ENCODE measurements at regions not wholly inside any gene's neighbourhood (a gene's known extent, or its start where the extent isn't known, plus 50 kb on each side); places are given as distances from the start of the nearest gene placed in this dataset.

- no peaks in the 10 kb centered on the region for H3K9me3 ChIP-seq (ENCODE audit: low read length)
- WGBS (ENCODE audit: low lambda C conversion rate), result 0% methylated on average over 2 of the region's 2 CpGs
- no peak overlapping the region for H3K4me3 ChIP-seq (replicated peaks in 1 of 3; ENCODE audit: insufficient read depth in 1 of 3, low read depth in 2 of 3, low read length in 3 of 3)
- ChIA-PET POLR2A (no interaction called here), CTCF (ENCODE audit: low intra/inter-chr PET ratio, low total read pairs) (no interaction called here)
- no peak overlapping the region for H2AFZ ChIP-seq (ENCODE audit: low read length)
- TF ChIP-seq XBP1 (CRISPR knock-in tag; IDR thresholded peaks at IDR 0.05) (no peak), ASH2L (IDR thresholded peaks at IDR 0.05; ENCODE audit: insufficient read length, low read depth, low read length) (no peak), ATF7 (IDR thresholded peaks at IDR 0.05) (no peak), ATF7 (CRISPR knock-in tag; IDR thresholded peaks at IDR 0.05) (no peak), MBD4 (IDR thresholded peaks at IDR 0.05; ENCODE audit: borderline replicate concordance, low read length) (no peak), NFYC (CRISPR knock-in tag; IDR thresholded peaks at IDR 0.05) (no peak), ZNF136 (CRISPR knock-in tag; IDR thresholded peaks at IDR 0.05; ENCODE audit: low read depth) (no peak), IKZF1 (IDR thresholded peaks at IDR 0.05) (no peak), JARID2 (CRISPR knock-in tag; IDR thresholded peaks at IDR 0.05; ENCODE audit: insufficient replicate concordance) (no peak), ZNF784 (CRISPR knock-in tag; IDR thresholded peaks at IDR 0.05; ENCODE audit: borderline replicate concordance) (no peak), ETV6 (CRISPR knock-in tag; conservative IDR thresholded peaks at IDR 0.05) (no peak)
- TF ChIP-seq, protein P1, sequence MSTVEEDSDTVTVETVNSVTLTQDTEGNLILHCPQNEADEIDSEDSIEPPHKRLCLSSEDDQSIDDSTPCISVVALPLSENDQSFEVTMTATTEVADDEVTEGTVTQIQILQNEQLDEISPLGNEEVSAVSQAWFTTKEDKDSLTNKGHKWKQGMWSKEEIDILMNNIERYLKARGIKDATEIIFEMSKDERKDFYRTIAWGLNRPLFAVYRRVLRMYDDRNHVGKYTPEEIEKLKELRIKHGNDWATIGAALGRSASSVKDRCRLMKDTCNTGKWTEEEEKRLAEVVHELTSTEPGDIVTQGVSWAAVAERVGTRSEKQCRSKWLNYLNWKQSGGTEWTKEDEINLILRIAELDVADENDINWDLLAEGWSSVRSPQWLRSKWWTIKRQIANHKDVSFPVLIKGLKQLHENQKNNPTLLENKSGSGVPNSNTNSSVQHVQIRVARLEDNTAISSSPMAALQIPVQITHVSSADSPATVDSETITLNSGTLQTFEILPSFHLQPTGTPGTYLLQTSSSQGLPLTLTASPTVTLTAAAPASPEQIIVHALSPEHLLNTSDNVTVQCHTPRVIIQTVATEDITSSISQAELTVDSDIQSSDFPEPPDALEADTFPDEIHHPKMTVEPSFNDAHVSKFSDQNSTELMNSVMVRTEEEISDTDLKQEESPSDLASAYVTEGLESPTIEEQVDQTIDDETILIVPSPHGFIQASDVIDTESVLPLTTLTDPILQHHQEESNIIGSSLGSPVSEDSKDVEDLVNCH (CRISPR knock-in tag; IDR thresholded peaks at IDR 0.05), result no peak
- H3K27ac ChIP-seq (ENCODE audit: extremely low read length, insufficient read depth, low read length), result no peak overlapping the region
- no peaks in the 10 kb centered on the region for H3K4me1 ChIP-seq (ENCODE audit: insufficient read depth, low read length)
- in situ Hi-C loops (cut with HindIII; ENCODE audit: extremely low pct_ligation_motif_present, low pct_unique_long_range_greater_than_20kb), result no loop called here
- H3K27me3 ChIP-seq (ENCODE audit: control insufficient read depth in 1 of 2, insufficient read depth in 2 of 2, low read length in 2 of 2), result no peaks in the 10 kb centered on the region
- no TSS peak for BruUV-seq (replicated peaks)
- ATAC-seq (no peak), DNase-seq (ENCODE audit: low spot score) (no peak), FAIRE-seq (no peak)
- H3K4me2 ChIP-seq (ENCODE audit: low read depth, low read length), result no peak overlapping the region
- H3K79me2 ChIP-seq (ENCODE audit: insufficient read depth, low read length), result no peaks in the 10 kb centered on the region
- no peaks in the 10 kb centered on the region for H3K36me3 ChIP-seq (replicated peaks in 1 of 2; ENCODE audit: control insufficient read depth in 1 of 2, insufficient read depth in 2 of 2, low read length in 2 of 2)
- no peaks in the 10 kb centered on the region for H4K20me1 ChIP-seq (ENCODE audit: insufficient read depth, low read length)
- intact Hi-C loops (cut with micrococcal nuclease; ENCODE audit: unreplicated experiment), result no loop called here
- H3K9ac ChIP-seq (ENCODE audit: insufficient read depth, low read depth, low read length), result no peak overlapping the region
Observed at GRCh38 chr10:123325663-123326190, 171.5 kb downstream of the BUB3 start.

Data from HepG2 (cell line).